B cell (primary cell): ENCODE measurements at regions not wholly inside any gene's neighbourhood (a gene's known extent, or its start where the extent isn't known, plus 50 kb on each side); places are given as distances from the start of the nearest gene placed in this dataset.

ENCODE experiments used
- CTCF ChIP-seq: fragments of 200-600 bp; IDR thresholded peaks from one replicate; pipeline ENCODE4 v1.8.0; 2022; ENCODE audit warnings: antibody characterized with exemption, mild to moderate bottlenecking
- EZH2 ChIP-seq: IDR thresholded peaks from 2 replicates; pipeline ENCODE4 v1.6.1; 2012; ENCODE audit warnings: borderline replicate concordance, low read depth, mild to moderate bottlenecking, moderate library complexity, low read length; ENCODE audit not compliant: insufficient read depth, poor library complexity, severe bottlenecking

GRCh38 chr6:138571585-138572166 lies 72.4 kb upstream of the NHSL1 start:
- TF ChIP-seq CTCF (no peak), EZH2 (no peak)
